K562 (cell line): ENCODE measurements at regions not wholly inside any gene's neighbourhood (a gene's known extent, or its start where the extent isn't known, plus 50 kb on each side); places are given as distances from the start of the nearest gene placed in this dataset.
A peak's percentile ranks its signal among the peaks of the same experiment; 100 is the strongest.

ENCODE experiments used
- ADNP ChIP-seq: fragments of 200-800 bp; sonication (Bioruptor generic); IDR thresholded peaks from 2 replicates; pipeline ENCODE4 v1.6.1; 2016; ENCODE audit warnings: missing genetic modification characterization, missing compliant biosample characterization
- BACH1 ChIP-seq: fragments of 200-800 bp; sonication (Bioruptor generic); IDR thresholded peaks from 2 replicates; pipeline ENCODE4 v1.6.1; 2016; ENCODE audit warnings: missing genetic modification characterization, missing compliant biosample characterization
- CREB1 ChIP-seq, 2 experiments: sonication (generic) in 1 of 2; formaldehyde crosslinking in 1 of 2; IDR thresholded peaks; 2 replicates each; pipeline versions ENCODE4 v1.6.1 to v1.8.0; 2012 to 2022; ENCODE audit warnings: inconsistent platforms in 1 of 2, mild to moderate bottlenecking in 1 of 2, missing genetic modification reagents in 1 of 2, moderate library complexity in 1 of 2
- ELF1 ChIP-seq: fragments of 200-800 bp; sonication (Bioruptor generic); IDR thresholded peaks from 2 replicates; pipeline ENCODE4 v1.6.1; 2016; ENCODE audit warnings: missing genetic modification characterization, missing compliant biosample characterization
- GATAD2B ChIP-seq: fragments of 450-650 bp; IDR thresholded peaks from 2 replicates; pipeline ENCODE4 v1.6.1; 2017; ENCODE audit warnings: mild to moderate bottlenecking, borderline replicate concordance
- KAT2B ChIP-seq: IDR thresholded peaks from one replicate; pipeline ENCODE4 v1.6.1; 2012; ENCODE audit warnings: low read depth, mild to moderate bottlenecking, control low read depth, inconsistent platforms, low read length, moderate library complexity
- MAFG ChIP-seq: fragments of 450-650 bp; conservative IDR thresholded peaks from 2 replicates; pipeline ENCODE4 v1.6.1; 2016; ENCODE audit warnings: missing genetic modification characterization, missing compliant biosample characterization
- MCM5 ChIP-seq: fragments of 450-650 bp; IDR thresholded peaks from 2 replicates; pipeline ENCODE4 v1.6.1; 2016; ENCODE audit warnings: low read depth
- MECOM ChIP-seq: fragments of 250-450 bp; sonication (Bioruptor Pico); IDR thresholded peaks from 2 replicates; pipeline ENCODE4 v1.8.0; 2022; ENCODE audit warnings: inconsistent platforms
- OTX1 ChIP-seq: fragments of 450-650 bp; formaldehyde crosslinking; IDR thresholded peaks from 2 replicates; pipeline ENCODE4 v1.4.0; 2022; ENCODE audit warnings: mild to moderate bottlenecking
- POU5F1 ChIP-seq: fragments of 150-350 bp; IDR thresholded peaks from 2 replicates; pipeline ENCODE4 v1.6.1; 2014; ENCODE audit warnings: borderline replicate concordance, low read length, low read depth, mild to moderate bottlenecking; ENCODE audit not compliant: partially characterized antibody
- SUPT5H ChIP-seq: fragments of 450-650 bp; IDR thresholded peaks from 2 replicates; pipeline ENCODE4 v1.6.1; 2016
- ZNF175 ChIP-seq: fragments of 200-800 bp; sonication (Bioruptor generic); IDR thresholded peaks from 2 replicates; pipeline ENCODE4 v1.6.1; 2016; ENCODE audit warnings: low read depth, mild to moderate bottlenecking, missing genetic modification characterization, missing compliant biosample characterization
- ZNF253 ChIP-seq: fragments of 250-450 bp; sonication (Bioruptor Pico); conservative IDR thresholded peaks from 2 replicates; pipeline ENCODE4 v1.6.1; 2021; ENCODE audit warnings: mild to moderate bottlenecking
- ZNF57 ChIP-seq: fragments of 450-650 bp; formaldehyde crosslinking; IDR thresholded peaks from 2 replicates; pipeline ENCODE4 v1.4.0; 2020; ENCODE audit warnings: mild to moderate bottlenecking, moderate library complexity
- TF ChIP-seq, protein P1 (sequence below): fragments of 450-650 bp; formaldehyde crosslinking; IDR thresholded peaks from 2 replicates; pipeline ENCODE4 v1.4.0; 2022; ENCODE audit warnings: mild to moderate bottlenecking, moderate library complexity
- TF ChIP-seq, protein P2 (sequence below): fragments of 250-450 bp; sonication (Bioruptor Pico); IDR thresholded peaks from 2 replicates; pipeline ENCODE4 v1.8.0; 2022; ENCODE audit warnings: moderate library complexity, mild to moderate bottlenecking, inconsistent platforms
- TF ChIP-seq, protein P3 (sequence below): fragments of 450-650 bp; formaldehyde crosslinking; IDR thresholded peaks from 2 replicates; pipeline ENCODE4 v1.4.0; 2020; ENCODE audit warnings: mild to moderate bottlenecking, moderate library complexity
- TF ChIP-seq, protein P4 (sequence below): fragments of 450-650 bp; IDR thresholded peaks from 2 replicates; pipeline ENCODE4 v1.6.1; 2018; ENCODE audit warnings: mild to moderate bottlenecking, low read depth; ENCODE audit not compliant: partially characterized antibody
- TF ChIP-seq, protein P5 (sequence below), 2 experiments: IDR thresholded peaks in 1 of 2; conservative IDR thresholded peaks in 1 of 2; 2 replicates each; pipeline ENCODE4 v1.6.1; 2016; ENCODE audit warnings: low read depth in 2 of 2, mild to moderate bottlenecking in 1 of 2, missing compliant biosample characterization in 1 of 2, missing genetic modification characterization in 1 of 2, moderate library complexity in 1 of 2

DNA sequence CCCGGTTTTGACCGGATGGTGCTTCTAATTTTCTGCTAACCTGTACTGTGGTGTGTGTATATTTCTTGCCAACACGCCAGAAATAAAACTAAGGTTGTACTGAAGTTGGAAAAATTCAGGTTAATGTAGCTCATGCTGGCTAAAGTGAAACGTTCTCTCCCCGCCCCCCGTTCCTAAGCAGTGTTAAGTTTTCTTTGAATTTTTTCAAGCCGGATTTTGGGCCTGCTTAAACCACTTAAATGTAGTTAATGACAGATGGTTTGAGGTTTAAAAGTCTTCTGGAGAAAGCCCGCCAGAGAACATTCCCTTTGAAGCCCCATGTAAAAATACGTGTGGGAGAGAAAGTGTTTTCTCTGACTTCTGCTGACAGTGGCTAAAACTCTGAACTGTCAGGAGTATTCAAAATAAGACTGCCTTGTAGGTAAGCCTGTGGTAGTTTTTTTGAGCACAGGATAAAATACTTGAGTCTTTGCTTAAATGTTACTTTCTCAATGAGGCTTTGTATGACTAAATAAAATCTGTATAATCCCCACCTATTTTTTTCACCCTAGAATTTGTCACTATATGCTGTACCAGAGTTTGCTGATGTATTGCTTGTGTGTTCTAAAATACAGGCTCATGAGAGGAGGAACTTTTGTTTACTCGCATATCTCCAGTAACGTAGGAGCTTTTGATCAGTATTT, 101.3 kb downstream of the OR2B2 start (continued):
- TF ChIP-seq KAT2B (no peak), CREB1 (IDR thresholded peaks at IDR 0.05) (0 out of 2 replicates have a peak, but pooled peaks have one; percentile 2), CREB1 (CRISPR knock-in tag; IDR thresholded peaks at IDR 0.05) (no peak), ADNP (tag) (no peak), MECOM (CRISPR knock-in tag) (no peak; the same call in 1 of the 2 replicates), SUPT5H (0 out of 2 replicates have a peak, but pooled peaks have one; percentile 34), ZNF175 (CRISPR knock-in tag) (no peak), MCM5 (no peak), ZNF253 (0 out of 2 replicates have a peak, but pooled peaks have one; percentile 57), ELF1 (tag) (no peak; the same call in 1 of the 2 replicates), GATAD2B (no peak), POU5F1 (no peak), OTX1 (peak; percentile 60; the same call in 1 of the 2 replicates), BACH1 (peak; percentile 38; the same call in 1 of the 2 replicates), ZNF57 (CRISPR knock-in tag) (0 out of 2 replicates have a peak, but pooled peaks have one; percentile 67), MAFG (tag) (0 out of 2 replicates have a peak, but pooled peaks have one; percentile 16)
- TF ChIP-seq, protein P1, sequence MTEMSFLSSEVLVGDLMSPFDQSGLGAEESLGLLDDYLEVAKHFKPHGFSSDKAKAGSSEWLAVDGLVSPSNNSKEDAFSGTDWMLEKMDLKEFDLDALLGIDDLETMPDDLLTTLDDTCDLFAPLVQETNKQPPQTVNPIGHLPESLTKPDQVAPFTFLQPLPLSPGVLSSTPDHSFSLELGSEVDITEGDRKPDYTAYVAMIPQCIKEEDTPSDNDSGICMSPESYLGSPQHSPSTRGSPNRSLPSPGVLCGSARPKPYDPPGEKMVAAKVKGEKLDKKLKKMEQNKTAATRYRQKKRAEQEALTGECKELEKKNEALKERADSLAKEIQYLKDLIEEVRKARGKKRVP (CRISPR knock-in tag): 0 out of 2 replicates have a peak, but pooled peaks have one; percentile 38
- TF ChIP-seq, protein P2, sequence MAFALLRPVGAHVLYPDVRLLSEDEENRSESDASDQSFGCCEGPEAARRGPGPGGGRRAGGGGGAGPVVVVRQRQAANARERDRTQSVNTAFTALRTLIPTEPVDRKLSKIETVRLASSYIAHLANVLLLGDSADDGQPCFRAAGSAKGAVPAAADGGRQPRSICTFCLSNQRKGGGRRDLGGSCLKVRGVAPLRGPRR (CRISPR knock-in tag): no peak
- TF ChIP-seq, protein P3, sequence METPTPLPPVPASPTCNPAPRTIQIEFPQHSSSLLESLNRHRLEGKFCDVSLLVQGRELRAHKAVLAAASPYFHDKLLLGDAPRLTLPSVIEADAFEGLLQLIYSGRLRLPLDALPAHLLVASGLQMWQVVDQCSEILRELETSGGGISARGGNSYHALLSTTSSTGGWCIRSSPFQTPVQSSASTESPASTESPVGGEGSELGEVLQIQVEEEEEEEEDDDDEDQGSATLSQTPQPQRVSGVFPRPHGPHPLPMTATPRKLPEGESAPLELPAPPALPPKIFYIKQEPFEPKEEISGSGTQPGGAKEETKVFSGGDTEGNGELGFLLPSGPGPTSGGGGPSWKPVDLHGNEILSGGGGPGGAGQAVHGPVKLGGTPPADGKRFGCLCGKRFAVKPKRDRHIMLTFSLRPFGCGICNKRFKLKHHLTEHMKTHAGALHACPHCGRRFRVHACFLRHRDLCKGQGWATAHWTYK (CRISPR knock-in tag): no peak
- TF ChIP-seq, protein P4, sequence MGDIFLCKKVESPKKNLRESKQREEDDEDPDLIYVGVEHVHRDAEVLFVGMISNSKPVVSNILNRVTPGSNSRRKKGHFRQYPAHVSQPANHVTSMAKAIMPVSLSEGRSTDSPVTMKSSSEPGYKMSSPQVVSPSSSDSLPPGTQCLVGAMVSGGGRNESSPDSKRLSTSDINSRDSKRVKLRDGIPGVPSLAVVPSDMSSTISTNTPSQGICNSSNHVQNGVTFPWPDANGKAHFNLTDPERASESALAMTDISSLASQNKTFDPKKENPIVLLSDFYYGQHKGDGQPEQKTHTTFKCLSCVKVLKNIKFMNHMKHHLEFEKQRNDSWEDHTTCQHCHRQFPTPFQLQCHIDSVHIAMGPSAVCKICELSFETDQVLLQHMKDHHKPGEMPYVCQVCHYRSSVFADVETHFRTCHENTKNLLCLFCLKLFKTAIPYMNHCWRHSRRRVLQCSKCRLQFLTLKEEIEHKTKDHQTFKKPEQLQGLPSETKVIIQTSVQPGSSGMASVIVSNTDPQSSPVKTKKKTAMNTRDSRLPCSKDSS: no peak
- TF ChIP-seq, protein P5, sequence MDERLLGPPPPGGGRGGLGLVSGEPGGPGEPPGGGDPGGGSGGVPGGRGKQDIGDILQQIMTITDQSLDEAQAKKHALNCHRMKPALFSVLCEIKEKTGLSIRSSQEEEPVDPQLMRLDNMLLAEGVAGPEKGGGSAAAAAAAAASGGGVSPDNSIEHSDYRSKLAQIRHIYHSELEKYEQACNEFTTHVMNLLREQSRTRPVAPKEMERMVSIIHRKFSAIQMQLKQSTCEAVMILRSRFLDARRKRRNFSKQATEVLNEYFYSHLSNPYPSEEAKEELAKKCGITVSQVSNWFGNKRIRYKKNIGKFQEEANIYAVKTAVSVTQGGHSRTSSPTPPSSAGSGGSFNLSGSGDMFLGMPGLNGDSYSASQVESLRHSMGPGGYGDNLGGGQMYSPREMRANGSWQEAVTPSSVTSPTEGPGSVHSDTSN (CRISPR knock-in tag; IDR thresholded peaks at IDR 0.05; ENCODE audit: low read depth): no peak
- TF ChIP-seq, protein P5 (tag; conservative IDR thresholded peaks at IDR 0.05; ENCODE audit: low read depth): no peak
